ENCODE measurements at regions not wholly inside any gene's neighbourhood (a gene's known extent, or its start where the extent isn't known, plus 50 kb on each side); places are given as distances from the start of the nearest gene placed in this dataset.
"Not testable (repeated sequence)": the region's sequence is repeated elsewhere in the genome, so short reads cannot be mapped to it uniquely, and the experiment has no call there.

DNA sequence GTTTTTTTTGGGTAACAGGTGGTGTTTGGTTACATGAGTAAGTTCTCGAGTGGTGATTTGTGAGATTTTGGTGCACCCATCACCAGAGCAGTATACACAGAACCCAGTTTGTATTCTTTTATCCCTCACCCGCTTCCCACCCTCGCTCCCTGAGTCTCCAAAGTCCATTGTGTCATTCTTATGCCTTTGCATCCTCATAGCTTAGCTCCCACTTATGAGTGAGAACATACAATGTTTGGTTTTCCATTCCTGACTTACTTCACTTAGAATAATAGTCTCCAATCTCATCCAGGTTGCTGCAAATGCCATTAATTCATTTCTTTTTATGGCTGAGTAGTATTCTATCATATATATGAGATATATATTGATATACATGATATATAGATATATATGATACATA lies 211.9 kb downstream of the BCAS1 start:
- DNase-seq (ENCODE audit: extremely low read depth, low read depth) = not testable (repeated sequence)

DNA sequence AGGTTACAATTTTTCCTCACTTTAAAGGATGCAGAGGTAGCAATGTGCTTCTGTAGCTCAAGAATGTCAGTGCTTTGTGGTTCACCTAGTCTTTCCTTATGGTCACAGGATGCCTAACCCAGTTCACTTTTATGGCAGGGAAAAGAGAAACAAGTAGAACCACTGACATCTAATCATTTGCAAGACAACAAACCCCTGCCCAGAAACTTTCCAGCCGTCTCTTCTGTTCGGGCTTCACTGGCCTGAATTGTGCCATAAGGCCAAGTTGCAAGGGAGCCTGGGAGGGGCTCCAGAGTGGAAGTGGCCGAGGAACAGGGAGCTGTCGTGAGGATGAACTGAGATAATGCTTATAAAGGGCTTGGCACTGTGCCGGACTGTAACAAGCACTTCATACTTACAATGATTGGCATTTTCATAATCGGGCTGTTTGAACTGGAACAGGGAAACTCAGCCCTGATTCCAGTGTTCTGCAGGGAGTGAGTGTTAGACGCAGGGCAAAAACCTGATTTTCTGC lies 212.6 kb downstream of the BCAS1 start:
- no peak for DNase-seq (ENCODE audit: extremely low read depth, low read depth)

DNA sequence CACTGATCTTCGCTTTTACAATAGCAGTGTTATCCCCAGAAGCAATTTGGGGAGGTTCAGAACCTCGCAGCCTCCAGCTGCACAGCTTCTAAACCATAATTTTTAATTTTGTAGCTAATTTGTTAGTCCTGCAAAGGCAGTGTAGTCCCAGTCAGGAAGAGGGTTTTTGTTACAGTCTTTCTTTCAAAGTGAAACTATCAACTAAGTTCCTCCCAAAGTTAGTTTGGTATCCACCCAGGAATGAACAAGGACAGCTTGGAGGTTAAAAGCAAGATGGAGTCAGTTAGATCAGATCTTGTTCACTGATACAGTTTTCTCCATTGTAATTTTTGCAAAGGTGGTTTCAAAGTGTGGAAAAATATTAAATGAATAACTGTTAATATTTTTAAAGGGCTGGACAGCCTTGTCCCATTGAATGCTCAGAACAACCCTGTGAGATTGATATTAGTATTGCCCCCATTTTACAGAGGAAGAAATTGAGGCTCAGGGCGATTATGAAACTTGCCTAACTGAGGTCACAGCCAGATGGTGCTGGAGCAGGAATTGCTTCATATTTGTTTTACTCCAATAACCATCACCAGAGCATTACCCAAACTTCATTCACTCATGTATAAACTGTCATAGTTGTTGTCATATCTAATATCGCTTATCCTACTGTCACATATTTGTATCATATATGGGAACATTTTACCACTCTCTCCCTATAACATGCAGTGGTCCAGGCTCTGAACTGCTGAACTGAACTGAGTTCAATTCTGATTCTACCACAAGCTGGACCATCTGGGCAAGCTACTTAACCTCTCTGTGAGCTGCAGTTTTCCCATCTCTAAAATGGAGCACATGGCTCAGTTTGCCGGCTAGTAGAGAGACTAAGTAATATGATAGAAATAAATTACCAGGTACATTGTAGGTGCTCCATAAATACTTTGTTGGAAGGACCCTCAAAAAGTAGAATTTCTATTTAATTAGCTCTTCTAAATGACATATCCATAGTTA lies 213.8 kb downstream of the BCAS1 start:
- no peak for DNase-seq (ENCODE audit: extremely low read depth, low read depth)

DNA sequence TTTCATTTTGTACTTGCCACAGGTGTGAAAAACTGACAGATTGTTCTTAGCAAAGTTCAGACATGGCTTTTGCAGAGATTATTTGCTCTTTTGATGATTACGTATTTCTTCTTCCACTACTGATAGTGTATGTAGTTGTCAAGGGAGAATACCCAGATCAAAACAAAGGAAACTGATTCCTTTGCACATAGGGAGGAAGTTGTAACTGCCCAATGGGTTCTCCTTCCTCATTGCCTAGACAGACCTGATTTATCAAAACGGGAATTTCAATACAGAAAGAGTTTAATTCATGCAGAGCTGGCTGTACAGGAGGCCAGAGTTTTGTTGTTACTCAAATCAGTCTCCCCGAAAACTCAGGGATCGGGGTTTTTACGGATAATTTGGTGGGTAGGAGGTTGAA lies 214.7 kb downstream of the BCAS1 start:
- DNase-seq (ENCODE audit: extremely low read depth, low read depth) = no peak

DNA sequence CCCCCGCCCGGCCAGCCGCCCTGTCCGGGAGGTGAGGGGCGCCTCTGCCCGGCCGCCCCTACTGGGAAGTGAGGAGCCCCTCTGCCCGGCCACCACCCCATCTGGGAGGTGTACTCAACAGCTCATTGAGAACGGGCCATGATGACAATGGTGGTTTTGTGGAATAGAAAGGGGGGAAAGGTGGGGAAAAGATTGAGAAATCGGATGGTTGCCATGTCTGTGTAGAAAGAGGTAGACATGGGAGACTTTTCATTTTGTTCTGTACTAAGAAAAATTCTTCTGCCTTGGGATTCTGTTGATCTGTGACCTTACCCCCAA lies 215.8 kb downstream of the BCAS1 start:
- DNase-seq (ENCODE audit: extremely low read depth, low read depth) = not testable (repeated sequence)

DNA sequence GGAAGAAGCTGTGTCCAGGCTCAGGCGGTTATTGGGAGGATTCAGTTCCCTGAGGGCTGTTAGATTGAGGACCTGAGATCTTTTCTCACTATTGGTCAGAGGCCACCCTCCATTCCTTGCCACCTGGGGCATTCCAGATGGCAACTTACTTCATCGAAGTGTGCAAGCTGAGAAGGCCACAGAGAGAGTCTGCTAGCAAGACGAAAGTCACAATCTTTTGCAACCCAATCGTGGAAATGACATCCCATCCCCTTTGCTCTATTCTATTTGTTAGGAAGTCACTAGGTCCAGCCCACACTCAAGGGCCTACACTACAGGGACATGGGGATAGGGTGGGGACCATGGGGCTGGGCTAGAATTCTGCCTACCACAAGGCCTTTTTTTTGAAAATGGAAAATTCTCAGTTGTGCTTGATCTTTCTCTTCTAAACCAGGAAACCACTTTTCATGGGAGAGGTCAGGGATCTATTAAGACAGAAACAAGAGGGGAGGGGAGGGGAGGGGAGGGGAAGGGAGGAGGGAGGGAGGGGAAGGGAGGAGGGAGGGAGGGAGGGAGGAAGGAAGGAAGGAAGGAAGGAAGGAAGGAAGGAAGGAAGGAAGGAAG lies 217.2 kb downstream of the BCAS1 start:
- no peak for DNase-seq (ENCODE audit: extremely low read depth, low read depth)

DNA sequence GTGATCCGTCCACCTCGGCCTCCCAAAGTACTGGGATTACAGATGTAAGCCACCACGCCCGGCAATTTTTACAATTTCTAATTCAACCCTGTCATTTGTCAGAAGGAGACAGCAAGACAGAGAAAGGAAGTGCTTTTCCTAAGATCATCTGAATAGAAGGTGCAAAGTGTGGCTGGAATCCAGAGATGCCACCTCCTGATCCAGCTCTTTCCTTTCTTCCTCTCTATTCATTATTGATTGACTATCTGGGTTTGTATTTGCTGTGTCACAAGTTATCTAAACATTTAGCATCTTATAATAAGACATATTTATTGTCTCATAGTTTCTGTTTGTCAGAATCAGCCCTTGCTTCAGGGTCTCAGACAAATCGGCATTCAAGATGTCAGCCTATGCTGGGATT lies 217.7 kb downstream of the BCAS1 start:
- DNase-seq (ENCODE audit: extremely low read depth, low read depth) = no peak

DNA sequence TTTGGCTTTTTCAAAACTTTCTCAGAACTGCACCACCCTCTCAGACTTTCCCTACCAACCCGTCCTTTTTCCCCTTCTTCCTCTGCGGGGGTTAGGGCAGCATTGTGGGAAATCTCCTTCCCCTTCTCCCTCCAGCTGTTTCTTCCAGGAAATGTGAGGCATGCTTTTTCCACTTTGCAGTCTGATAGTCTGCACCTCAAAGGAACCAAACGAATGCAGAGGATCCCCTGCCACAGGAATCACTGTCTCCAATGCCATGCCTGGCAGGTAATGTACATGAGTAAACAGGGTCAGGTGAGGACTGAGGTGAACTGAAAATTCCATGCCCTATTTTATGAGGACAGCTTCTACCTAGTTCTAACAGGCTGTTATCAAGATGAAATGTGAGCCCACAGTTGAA lies 218.4 kb downstream of the BCAS1 start:
- DNase-seq (ENCODE audit: extremely low read depth, low read depth) = no peak

DNA sequence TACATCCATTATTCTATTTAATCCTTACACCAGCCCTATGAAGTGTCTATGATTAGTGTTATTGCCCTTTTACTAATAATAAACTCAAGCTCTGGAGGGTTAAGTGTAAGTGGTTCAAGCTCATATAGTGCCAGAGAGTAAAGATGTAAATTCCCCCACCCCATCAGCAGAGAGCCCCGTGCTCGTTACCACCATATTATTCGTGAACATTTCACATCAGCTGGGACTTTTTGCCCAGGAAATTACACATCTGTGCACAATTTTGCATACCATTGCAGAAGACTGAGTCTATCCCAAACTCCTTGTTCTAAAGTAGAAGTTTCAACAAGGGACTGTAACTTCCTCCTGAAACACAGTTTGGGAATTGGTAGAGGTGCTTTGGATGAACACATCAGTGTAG lies 220.1 kb downstream of the BCAS1 start:
- no peak for DNase-seq (ENCODE audit: extremely low read depth, low read depth)

DNA sequence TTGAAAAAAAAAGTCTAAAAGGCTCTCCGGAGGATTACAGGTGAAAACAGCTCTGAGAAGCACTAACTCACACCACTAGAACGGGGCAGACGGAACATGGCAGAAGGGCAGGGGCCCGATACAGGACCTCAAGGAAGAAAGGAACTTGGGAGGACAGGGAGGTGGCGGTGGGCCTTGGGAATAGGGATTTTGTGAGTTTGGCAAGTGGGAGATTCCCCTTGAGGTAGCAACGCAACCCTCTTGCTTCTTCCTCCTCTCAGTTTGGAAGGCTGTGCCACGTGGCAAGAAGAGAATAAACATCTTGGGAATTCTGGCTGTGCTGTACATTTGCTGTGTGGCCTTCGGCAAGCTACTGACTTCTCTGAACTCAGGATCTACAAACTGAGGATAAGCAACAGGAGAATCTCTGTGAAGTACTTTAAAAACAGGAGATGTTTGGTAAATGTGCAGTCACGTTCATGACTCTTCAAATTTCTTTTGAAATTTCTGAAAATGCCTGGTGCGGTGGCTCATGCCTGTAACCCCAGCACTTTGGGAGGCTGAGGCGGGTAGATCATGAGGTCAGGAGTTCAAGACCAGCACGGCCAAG lies 220.8 kb downstream of the BCAS1 start:
- DNase-seq (ENCODE audit: extremely low read depth, low read depth) = no peak

DNA sequence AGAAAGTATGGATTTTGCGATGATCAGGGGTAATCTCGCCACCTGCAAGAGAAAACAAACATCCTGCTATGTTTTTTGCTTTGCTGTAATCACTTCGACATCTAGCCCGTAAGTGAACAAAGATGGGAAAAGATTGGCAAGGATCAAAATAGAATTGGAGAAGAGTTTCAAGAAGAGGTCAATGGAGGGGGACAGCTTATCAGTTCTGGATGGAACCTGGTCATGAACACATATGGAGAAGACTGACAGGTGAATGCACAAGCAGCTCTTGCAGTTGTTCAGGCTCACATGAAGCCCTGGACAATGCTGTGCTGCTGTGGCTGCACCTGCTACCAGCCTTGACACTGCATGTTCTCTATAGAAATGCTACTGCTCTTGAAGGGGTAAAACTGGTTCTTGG lies 222.1 kb downstream of the BCAS1 start:
- no peak for DNase-seq (ENCODE audit: extremely low read depth, low read depth)

DNA sequence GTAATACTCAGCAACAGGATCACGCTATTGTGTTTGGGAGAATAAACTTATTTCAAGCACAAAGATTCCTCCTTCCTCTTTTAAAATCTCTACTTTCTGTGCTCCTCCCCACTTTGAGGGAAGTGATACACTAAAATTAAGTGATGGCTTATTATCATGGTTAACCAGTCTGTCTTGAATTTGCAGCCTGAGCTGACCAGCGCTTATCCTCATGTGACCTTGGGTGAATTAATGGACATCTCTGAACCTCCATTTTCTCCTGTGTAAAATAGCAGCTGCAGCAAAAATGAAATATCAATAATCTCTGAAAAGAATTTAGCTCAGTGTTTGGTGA lies 222.6 kb downstream of the BCAS1 start:
- no peak for DNase-seq (ENCODE audit: extremely low read depth, low read depth)

DNA sequence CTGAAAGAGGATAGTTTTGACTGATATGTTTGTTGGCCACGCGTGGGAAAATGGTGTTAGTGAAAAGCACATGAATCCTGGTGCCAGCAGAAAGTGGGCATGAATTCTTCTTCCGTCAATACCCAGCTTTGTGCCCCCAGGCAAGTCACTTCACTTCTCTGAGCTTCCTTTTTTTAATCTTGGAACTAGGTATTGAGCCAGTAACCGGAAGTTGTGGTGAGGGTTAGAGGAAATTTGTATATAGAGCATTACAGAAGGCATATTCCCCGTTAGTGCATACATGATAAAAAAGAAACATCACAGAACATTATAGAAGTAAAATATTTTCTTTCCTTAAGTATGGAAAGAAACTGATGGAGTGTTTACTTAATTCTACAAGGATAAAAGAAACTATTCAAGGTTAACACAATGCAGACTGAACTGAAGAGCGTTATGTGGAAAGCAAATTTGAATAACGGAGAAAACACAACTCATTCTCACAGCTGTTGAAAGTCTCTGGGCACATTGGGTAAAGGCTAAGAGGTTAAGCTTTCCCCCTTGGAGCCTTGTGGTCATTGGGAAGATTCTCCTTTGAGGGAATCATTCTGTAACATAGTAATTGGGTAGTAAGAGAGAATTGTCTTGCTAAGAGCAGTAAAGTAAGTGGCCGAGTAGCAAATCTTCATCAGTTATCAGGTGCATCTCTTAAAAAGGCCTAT lies 223.1 kb downstream of the BCAS1 start:
- DNase-seq (ENCODE audit: extremely low read depth, low read depth) = no peak

DNA sequence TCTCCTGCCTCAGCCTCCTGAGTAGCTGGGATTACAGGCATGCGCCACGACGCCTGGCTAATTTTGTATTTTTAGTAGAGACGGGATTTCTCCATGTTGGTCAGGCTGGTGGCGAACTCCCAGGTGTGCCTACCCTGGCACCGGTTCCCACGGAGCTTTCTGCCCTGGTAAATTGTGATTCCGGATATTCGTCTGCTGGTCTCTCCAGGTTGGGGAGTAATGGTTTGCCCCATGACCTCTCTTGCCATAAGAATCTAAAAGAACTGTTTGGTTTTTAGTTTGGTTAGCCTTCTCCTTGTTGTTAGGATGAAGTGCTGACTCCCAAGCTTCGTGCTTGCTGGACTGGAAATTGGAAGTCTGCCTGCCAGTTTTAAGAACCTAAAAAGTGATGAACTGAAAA lies 223.8 kb downstream of the BCAS1 start:
- DNase-seq (ENCODE audit: extremely low read depth, low read depth) = no peak

DNA sequence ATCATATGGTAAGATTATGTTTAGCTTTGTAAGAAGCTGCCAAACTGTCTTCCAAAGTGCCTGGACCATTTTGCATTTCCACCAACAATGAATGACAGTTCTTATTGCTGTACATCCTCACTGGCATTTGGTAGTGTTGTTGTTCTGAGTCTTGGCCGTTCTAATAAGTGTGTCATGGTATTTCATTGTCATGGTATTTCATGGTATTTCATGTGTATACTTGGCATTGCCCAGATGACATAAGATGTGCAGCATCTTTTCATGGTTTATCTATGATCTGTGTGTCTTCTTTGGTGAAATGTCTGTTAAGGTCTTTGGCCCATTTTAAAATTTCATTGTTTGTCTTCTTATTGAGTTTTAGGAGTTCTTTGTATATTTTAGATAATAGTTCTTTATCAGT lies 224.4 kb downstream of the BCAS1 start:
- no peak for DNase-seq (ENCODE audit: extremely low read depth, low read depth)

DNA sequence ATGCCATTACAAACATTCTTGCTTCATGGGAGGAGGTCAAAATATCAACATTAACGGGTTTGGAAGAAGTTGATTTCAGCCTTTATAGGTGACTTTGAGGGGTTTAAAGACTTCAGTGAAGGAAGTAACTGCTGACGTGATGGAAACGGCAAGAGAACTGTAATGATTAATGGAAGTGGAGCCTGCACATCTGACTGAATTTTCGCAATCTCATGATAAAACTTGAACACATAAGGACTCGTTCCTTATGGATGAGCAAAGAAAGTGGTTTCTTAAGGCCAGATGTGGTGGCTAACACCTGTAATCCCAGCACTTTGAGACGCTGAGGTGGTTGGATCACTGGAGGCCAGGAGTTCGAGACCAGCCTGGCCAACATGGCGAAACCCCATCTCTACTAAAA lies 226.1 kb downstream of the BCAS1 start:
- DNase-seq (ENCODE audit: extremely low read depth, low read depth) = no peak

DNA sequence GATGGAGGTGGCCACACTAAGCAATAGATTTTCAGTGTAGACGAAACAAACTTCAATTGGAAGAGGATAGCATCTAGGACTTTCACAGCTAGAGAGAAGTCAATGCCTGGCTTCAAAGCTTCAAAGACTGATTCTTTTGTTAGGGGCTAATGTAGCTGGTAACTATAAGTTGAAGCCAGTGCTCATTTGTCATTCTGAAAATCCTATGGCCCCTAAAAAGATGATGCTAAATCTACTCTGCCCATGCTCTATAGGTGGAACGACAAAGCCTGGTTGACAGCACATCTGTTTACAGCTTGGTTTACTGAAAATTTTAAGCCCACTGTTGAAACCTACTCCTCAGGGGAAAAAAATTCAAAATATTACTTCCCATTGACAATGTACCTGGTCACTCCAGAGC lies 226.7 kb downstream of the BCAS1 start:
- no peak for DNase-seq (ENCODE audit: extremely low read depth, low read depth)

DNA sequence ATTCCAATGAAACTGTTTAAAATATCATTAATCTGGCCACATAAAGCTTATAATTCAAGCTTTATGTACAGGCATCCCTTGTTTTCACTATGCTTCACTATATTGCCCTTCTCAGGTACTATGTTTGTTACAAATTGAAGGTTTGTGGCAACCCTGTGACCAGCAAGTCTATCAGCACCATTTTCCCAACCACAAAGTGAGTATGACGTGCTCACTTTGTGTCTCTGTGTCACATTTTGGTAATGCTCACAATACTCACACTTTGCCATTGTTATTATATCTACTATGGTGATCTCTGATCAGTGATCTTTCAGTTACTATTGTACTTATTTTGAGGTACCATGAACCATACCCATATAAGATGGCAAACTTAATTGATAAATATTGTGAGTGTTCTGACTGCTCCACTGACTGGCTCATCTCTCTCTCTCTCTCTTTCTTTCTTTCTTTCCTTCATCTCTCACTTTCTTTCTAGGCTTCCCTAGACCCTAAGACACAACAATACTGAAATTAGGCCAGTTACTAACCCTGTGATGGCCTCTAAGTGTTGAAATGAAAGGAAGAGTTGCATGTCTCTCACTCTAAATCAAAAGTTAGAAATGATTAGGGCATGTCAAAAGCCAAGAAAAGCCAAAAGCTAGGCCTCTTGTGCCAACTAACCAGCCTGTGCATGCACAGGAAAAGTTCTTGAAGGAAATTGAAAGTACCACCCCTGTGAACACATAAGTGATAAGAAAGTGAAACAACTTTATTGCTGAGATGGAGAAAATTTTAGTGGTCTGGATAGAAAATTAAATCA lies 227.9 kb downstream of the BCAS1 start:
- no peak for DNase-seq (ENCODE audit: extremely low read depth, low read depth)

DNA sequence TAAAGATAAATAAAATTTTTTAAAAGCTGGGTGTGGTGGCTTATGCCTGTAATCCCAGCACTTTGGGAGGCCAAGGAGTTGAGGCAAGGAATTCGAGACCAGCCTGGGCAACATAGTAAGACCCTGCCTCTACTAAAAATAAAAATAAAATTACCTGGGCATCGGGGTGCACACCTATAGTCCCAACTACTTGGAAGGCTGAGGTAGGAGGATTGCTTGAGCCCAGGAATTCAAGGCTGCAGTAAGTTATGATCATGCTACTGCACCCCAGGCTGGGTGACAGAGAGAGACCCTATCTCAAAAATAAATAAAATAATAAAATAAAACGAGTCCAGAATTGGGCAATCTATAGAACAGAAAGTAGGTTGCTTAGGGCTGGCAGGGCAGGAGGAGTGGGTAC lies 228.7 kb downstream of the BCAS1 start:
- DNase-seq (ENCODE audit: extremely low read depth, low read depth) = no peak

DNA sequence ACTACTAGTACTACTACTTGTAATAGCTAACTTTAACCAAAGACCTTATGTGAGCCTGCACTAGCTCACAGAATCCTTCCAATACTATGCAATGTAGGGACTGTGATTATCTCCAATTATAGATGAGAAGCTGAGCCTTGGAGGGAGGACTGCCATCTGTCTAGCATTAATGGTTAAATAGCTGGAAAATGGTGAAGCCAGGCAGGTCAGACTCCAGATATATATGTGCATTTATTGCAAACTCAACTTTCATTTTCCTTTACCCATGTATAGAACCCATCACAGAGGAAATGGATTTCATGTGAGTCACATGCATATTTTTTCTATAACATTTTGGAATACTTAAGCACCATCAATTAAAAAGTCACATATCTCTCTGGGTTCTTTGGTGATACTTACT lies 229.9 kb downstream of the BCAS1 start:
- no peak for DNase-seq (ENCODE audit: extremely low read depth, low read depth)
